COLO668 (cell line): ENCODE measurements at regions not wholly inside any gene's neighbourhood (a gene's known extent, or its start where the extent isn't known, plus 50 kb on each side); places are given as distances from the start of the nearest gene placed in this dataset.
"Not testable (repeated sequence)": the region's sequence is repeated elsewhere in the genome, so short reads cannot be mapped to it uniquely, and the experiment has no call there.

Experiments
- DNase-seq: peaks from one replicate; lab custom pipeline; 2025; ENCODE audit not compliant: unreplicated experiment; lab: John Stamatoyannopoulos, UW

DNA sequence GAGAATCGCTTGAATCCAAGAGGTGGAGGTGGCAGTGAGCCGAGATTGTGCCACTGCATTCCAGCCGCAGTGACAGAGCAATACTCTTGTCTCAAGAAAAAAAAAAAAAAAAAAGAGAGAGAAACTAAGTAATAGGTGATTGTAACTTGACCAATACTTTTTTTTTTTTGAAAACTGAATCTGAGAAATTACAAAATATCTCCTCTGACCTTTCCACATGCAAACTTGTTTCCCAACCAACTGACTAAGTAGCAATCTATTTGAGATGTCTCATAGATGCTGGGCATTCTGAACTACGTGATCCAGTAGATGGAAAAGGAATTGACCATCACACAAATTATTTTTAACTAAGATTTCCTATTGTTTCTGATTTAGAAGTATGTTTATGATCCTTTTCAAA, 407.3 kb upstream of the CHORDC1 start:
- no peak for DNase-seq

DNA sequence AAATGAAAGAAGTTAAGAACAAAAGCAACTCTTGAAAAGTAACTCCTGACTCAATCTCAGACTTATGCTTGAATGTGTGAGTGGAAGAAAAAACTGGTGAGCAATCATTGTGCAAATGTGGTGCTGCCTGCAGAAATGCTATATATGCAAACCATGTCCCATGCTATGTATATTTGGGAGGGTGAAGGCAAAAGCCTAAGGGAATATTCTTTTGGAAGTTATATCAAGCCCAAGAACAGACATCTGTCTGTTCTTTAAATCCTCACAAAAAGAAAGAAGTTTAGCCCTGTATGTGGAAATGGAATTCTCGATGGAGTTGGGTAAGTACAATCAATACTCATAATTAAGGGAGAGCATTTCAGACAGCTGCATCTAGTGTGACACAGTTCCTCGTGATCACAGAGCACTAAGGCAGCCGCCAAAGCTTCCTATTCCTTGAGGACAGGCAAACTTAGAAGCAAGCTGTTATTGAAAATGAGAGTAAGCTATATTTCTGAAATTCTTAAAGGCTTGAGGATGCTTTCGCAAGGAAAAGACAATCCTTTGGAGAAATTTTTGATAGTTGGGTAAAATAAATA, 406.5 kb upstream of the CHORDC1 start:
- DNase-seq = no peak

DNA sequence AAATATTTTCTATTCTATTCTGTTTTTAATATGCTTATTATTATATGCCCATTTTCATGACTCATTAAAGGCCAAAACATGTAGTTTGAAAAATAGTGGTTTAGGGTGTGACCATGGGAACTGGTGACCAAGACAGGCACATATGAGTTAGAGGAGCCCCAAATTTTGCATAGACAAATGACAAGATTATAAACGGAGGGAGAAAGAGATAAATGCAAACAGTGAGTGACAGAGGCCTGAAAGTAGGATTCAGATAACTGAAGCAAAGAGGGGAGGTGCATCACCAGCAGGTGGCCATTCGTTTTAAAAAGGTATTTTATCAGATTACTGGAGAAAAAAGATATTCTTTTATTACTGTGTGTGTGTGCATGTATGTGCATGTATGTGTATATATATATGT, 391.5 kb upstream of the CHORDC1 start:
- no peak for DNase-seq

DNA sequence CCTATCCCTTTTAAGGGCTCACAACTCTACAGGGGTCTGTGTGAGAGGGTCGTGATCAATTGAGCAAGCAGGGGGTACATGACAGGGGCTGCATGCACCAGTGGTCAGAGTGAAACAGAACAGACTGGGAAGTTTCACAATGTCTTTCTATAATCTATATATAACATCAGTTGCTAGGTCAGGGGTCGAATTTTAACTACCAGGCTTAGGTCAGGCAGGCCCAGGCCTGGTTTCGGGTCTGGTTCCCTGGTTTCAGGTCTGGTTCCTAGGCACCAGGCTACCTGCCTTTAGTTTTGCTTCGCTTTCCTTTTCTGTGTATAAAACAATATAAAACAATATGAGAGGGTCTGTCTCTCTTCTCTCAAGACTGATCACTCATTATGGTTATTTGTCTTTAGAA, 390.2 kb upstream of the CHORDC1 start:
- DNase-seq = not testable (repeated sequence)

DNA sequence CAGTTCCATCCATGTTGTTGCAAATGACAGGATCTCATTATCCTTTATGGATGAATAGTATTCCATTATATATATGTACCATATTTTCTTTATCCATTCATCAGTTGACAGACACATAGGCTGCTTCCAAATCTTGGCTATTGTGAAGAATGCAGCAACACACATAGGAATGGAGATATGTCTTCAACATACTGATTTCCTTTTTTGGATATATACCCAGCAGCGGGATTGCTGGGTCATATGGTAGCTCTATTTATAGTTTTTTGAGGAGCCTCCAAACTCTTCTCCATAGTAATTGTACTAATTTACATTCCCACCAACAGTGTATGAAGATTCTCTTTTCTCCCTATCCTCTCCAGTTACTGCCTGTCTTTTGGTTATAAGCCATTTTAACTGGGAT, 383.9 kb upstream of the CHORDC1 start:
- DNase-seq = no peak

DNA sequence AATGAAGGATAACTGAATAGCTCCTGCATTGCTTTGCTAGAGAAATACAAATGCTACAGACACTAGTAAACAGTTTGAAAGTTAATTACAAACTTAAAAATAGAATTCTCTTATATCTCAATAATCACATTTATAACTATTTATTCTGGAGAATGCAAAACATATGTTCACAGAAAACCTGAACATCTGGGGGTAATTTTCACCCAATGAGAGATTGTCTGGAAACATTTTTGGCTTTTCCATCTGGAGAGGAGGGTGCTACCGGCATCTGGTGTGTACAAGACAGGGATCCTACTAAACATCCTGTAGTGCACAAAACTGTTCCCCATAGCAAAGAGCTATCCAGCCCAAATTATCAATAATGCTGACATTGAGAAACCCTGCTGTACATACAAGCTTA, 378.4 kb upstream of the CHORDC1 start:
- DNase-seq = no peak

DNA sequence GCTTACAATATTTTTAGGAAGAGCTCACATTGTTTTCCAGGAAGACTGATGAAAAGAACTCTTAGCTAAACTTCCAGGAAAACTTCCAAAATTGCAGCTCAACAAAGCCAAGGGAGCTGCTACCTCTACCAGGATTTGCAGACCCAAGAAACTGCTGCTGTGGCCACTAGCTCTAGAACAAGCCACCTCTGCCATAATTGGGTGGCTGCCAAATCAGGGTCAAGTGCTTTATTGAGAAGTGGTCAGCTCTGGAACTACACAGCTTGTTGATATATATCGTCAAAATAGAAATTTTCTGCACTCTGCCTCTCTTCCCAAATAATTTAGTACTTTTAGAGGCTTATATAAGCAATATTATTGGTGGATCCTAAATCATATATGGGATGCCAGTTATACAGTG, 371.8 kb upstream of the CHORDC1 start:
- DNase-seq = peak; percentile 7

DNA sequence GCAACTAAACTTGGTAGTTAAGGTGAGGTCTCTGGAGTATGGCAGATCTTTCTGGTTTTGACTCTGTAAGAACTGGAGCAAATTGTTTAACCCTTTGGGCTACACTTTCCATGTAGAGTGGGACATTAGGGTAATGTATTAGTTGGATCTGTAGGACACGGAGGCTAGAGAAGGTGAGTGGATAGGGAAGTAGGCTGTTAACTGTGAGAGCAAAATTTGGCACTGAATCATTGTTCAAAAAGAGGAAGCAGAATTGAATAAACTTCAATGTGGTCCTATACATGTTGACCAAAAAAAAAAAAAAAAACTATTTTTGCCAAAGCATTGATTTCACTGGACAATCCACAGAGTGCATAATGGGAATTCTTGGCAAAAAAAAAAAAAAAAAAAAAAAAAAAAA, 370.2 kb upstream of the CHORDC1 start:
- DNase-seq = no peak

DNA sequence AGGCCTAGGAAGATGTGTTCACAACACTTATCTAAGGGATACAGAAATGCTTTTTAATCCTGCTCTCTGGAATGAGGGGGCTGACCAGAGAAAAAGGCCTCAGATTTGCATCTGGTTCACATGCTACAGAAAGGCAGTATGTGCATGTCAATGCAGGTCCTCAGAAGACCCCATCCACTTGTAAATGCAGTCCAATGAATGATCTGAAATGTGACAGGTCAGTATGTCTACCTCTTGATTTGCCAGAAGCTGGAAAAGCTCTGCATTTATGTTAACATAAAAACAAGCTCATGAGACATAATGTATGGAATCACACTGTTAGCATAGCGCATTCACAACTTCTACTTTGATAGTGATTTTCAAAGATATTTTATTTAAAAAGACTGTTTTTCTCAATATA, 367.4 kb upstream of the CHORDC1 start:
- DNase-seq = no peak

DNA sequence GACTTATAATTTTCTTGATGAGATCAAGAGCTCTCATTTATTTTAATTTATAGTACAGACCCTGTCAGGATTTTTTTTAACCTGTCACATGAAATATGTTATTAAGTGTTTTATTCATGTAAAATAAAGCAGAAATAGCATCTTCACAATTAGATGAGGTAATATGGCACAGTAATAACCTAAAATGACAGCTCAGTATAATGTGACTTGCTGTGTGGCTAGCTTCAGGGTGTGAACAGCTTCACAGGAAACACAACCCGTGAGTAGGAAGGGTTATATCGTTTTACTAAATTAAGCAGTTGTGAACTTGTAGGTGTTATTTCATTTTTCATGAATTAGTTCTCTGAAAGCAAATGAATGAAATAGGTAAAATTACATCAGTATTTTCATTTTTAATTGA, 366.9 kb upstream of the CHORDC1 start:
- DNase-seq = no peak

DNA sequence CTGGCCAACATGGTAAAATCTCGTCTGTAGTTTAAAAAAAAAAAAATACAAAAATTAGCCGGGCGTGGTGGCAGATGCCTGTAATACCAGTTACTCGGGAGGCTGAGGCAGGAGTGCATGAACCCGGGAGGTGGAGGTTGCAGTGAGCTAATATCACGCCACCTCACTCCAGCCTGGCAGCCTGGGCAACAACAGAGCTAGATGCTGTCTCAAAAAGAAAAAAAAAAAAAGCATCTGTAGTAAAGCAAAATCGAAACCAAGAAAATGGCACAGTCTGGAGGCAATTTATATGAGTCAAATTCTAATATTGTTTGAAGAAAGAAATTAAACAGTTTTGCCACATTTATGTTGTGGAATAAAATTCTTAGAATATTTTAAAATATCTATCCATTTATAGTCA, 365.0 kb upstream of the CHORDC1 start:
- DNase-seq = no peak

DNA sequence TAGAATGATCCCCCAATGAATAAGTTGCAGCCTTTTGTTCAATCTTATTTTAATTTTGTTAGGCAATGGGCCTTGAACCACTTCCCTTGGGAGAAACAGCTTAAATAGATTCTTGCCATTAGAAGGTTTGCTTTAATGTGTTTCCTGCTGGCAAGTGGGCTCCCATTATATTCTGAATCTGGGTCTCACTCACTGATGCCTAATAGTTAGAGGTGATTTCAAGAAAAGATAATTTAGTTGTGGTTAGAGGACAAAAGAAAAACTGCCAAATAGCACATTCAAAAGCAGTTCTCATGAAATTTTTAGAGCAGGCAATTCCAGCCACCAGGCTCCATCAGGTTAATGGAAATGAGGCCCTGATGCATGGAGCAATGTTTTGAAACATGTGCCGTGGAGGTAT, 362.6 kb upstream of the CHORDC1 start:
- no peak for DNase-seq

DNA sequence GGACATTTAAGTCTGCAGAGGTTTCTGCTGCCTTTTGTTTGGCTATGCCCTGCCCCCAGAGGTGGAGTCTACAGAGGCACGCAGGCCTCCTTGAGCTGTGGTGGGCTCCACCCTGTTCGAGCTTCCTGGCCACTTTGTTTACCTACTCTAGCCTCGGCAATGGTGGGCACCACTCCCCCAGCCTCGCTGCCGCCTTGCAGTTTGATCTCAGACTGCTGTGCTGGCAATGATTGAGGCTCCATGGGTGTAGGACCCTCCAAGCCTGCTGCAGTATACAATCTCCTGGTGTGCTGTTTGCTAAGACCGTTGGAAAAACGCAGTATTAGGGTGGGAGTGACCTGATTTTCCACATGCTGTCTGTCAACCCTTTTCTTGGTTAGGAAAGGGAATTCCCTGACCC, 360.1 kb upstream of the CHORDC1 start:
- not testable (repeated sequence) for DNase-seq

DNA sequence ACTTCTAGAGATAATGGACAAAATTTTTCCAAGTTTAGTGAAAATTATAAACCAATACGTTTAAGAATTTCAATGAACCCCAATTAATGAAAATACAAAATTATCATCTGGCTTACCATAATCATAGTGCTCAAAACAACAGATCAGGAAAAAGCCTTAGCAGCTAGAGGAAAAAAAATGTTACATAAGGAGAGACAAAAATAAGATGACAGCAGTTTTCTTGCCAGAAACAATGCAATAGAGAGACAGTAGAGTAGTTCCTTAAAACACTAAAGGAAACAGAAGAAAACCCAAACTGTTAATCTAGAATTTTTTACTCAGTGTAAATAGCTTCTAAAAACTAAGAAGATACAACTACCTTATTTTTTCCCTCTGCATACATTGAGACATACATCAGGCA, 341.7 kb upstream of the CHORDC1 start:
- no peak for DNase-seq

DNA sequence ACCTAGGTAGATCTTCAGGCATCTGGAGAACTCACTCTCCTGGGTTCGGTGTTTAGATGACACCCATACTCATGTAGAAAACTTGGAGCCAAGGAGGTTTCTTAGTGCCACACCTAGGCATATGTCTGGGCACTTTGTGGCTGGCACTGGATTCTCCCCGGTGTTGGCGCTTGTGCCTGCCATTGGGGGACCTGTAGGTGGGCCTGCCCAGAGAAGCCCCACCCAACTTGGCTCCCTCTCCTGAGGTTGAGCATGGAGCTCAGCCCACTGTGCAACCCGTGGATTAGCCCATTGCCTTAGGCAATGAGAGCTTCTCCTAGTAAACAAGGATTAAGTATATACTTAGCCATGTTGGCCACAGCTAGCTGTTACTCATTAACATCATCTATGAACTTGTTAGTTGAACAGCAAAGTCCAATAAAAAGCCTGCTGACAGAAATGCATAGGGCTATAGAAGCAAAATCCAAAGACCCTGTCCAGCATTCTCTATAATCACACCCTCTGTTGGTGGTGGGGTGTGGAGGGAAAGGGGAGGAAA, 335.5 kb upstream of the CHORDC1 start:
- no peak for DNase-seq

DNA sequence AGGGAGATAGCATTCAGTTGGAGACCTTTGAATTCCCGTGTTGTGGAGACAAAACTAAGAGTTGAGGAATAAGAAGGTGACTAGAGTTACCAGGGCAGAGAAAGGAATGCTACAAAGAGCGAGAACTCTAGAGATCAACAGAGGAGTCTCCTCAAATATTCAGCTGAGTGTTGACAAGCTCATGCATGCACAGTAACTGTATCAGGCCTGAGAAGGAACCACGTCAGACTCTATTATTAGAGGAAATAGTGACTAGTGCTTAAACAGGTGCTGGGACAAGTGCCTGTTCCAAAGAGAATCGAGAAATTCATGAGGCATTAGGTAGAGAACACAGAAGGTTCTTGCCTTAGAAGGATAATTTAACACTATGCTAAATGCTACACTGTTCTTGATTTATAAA, 333.8 kb upstream of the CHORDC1 start:
- DNase-seq = no peak

DNA sequence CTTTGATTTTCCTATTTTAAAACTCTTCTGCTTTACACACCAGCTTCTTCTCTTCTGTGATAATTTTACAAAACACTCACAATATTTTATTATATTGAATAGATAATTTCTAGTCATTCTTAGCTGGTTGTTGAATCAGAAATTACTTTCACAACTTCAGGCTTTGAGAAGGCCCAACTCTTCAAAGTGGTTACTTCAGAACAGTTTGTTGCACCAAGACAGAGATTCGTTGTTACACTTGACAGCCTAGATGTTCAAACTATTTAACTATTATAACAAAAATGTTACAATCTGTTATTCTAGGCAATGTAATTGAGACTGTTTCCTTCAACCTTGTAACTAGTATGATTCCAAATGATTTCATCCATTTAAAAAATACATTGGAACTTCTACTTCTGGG, 333.2 kb upstream of the CHORDC1 start:
- no peak for DNase-seq

DNA sequence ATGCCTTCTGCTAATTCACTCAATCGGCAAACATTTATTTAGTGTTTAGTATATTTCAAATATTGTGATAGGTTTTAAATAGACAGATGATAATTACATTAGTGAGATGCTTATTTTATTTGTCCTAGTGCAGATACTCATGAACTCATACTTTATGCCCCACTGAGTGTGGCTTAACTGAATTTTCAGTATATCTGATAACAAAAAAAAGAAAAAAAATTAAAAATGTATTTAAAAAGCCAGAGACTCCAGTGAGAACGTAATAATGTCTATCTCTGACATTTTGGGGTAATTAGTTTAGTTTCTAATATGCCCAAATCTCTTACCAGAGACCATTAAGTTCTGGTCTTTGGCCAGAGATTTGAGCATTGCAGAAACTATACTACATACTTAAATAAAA, 332.6 kb upstream of the CHORDC1 start:
- no peak for DNase-seq

DNA sequence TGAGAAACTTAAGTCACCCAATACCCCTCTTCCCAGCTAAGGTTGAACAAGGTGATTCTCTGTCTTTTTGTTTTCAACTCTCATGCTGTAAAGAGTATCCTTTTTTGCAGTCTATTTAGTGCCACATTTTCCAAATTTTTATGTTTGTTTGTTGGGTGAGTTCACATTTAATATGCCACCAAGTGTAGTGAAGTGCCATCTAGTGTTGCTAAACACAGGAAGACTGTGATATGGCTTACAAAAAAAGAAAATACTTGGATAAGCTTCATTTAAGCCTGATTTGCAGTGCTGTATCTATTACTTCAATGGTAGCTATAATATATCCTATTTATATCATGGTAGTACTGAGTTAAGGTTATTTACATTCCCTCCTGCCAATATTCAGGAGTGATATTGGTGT, 319.2 kb upstream of the CHORDC1 start:
- no peak for DNase-seq

DNA sequence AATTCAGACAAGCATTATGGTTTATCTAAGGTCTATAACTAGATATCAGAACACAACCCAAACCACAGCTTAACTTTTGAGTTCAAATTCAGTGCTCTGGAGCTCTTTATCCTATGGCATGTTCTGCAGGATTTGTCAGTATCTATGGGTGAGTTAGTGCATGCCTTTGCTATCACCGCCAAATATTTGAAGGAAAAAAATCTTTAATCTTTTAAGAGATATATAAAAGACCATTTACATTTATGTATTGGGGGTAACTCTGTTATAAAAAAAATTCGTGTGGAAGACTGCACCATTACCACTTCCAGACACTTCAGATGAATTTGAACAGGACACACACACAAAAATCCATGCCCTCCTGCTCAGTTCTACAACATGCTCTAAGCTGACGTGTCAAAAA, 313.5 kb upstream of the CHORDC1 start:
- DNase-seq = no peak

DNA sequence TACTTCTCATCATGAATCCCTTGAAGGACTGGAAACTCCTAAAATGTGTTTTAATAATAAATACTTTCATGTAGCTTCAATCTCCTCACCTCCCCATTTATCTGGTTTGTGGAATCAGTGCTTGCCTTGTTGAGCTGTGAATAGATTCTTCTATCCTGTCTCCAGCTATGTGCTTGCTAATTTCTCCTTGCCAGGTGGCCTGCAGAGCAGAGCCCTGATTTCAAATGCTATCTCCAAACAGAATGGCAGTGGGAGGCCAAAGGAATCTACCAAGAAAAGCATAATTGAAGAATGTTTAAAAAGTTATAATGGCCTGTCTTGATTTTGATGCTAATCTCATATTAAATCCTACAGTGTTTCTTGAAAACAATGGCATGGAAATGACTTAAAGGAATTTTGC, 309.3 kb upstream of the CHORDC1 start:
- DNase-seq = no peak

DNA sequence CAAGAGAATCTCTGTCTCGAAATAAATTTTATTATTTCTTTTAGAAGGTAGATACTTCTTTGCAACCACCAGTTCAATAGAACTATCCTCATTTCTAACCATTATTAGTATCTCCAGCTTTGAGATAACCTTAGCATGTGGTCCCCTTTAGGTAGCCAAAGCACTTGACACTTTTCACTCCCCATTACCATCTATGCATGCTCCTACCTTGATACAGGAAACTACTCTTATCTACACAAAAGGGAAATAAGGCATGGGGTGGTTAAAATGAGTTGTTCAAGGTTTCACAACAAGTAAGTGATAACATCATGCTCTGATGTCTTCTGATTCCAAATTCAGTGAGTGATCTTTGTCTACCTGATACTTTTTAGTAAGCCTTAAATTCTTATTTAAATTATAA, 308.2 kb upstream of the CHORDC1 start:
- DNase-seq = no peak

DNA sequence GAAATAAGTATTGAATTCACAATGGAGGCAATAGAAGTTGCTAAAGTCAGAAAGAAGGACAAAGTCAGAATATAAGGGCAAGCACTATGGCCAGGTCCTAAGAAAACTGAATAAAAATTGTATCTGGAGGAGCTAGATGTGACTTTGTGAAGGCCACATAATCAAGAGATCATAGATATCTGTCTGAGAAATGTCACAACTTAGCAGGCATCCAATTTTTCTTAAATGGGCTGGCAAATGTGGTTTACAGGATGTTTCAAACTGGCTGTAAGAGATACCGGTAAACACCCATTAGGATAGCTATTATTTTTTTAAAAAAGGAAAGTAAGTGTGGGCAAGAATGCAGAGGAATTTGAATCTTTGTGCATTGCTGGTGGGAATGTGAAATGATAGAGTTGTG, 303.1 kb upstream of the CHORDC1 start:
- no peak for DNase-seq

DNA sequence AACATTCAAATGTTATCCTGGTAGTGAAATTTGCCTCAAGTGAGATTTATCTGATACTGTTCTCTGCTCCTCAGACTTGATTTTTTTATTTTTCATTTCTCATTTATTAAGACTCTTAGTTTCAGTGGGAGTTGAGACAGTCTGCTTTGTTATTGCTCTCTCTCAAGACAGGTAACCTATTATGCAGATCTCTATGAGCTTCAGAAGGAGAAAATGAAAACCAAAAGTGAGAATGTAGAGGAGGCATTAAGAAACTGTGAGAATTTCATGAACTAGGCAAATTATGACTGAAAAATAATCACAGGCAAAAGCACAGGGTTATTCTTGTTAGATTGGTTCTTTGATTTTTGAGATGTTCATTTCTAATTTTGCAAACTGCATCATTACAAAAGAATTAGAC, 290.0 kb upstream of the CHORDC1 start:
- DNase-seq = no peak
